Breast epithelium (tissue), 3 donors: ENCODE measurements at regions not wholly inside any gene's neighbourhood (a gene's known extent, or its start where the extent isn't known, plus 50 kb on each side); places are given as distances from the start of the nearest gene placed in this dataset.

Experiments used
- CTCF ChIP-seq, 3 donors: fragments of 450-650 bp; IDR thresholded peaks; one replicate each; pipeline ENCODE4 v1.5.1; 2016 to 2017; ENCODE audit warnings: antibody characterized with exemption in 3 of 3, mild to moderate bottlenecking in 3 of 3, moderate library complexity in 3 of 3
- POLR2A ChIP-seq: fragments of 450-650 bp; IDR thresholded peaks from one replicate; pipeline ENCODE4 v1.6.1; 2016; ENCODE audit warnings: antibody characterized with exemption, mild to moderate bottlenecking, moderate library complexity

DNA sequence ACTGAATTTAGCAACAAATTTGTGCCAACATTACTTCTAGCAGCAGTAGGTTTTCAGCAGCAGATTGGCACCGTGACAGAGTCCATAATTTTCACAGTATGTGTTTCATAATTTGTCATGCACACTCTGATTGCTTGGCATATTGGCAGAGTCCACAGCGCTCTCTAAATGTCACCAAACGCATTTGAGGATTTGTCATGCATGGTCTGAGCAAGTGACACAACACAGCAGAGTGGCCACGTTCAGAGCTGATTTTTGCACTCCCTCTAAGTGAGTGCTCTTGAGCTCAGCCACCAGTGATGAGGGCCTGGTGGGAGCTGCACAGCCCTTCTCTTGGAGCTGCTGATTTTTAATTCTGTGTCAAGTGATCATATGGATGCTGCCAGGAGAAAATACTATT lies 1270.8 kb downstream of the ROBO1 start:
- TF ChIP-seq CTCF (IDR thresholded peaks at IDR 0.05) (no peak), POLR2A (no peak)
